CD4-positive, alpha-beta T cell treated with Interleukin-21 for 1 hour (primary cell): ENCODE measurements at regions not wholly inside any gene's neighbourhood (a gene's known extent, or its start where the extent isn't known, plus 50 kb on each side); places are given as distances from the start of the nearest gene placed in this dataset.

Experiments used
- DNase-seq: peaks from one replicate; pipeline ENCODE4 v3.0.0-alpha.2; 2020

DNA sequence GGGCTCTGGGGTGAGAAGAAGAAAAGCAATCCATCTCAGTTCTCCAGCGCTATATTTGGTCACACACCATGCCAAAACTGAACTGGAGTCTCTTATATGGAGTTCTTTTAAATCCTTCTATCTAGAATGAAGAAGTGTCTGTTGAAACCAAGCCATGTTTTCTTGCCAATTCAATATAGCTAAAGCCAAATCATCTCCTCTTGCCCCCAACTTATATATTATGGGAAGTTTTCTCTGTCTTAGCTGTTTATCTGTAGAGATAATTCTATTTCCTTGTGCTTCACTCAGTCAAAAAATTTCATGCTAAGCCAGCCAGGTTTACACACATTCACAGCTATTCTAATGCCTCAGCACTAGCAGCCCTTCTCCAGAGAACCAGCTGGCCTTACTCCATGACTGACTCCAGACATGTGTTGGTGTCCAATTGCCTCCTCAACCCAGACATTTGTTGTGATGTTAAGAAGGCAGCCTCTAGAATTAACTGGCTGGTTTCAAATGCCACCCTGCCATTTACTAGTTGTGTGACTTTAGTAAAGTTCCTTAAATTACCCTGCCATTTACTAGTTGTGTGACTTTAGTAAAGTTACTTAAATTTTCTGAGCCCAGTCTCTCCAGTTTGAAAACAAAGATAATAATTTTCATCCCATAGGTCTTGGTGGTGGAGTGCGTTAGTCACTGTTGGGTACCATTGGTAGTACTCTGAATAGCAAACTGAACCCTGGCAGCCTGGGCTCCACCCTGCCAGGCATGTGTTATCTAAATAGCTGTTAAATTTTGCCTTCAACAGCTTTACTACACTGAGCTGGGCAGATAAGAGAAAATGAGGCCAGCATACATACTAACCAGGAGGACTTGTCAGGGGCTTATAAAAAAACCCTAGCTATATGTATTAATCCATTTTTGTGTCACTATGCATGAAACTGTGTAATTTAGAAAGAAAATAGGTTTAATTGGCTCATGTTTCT is 525.1 kb downstream of the LMO7 start:
- no peak for DNase-seq

DNA sequence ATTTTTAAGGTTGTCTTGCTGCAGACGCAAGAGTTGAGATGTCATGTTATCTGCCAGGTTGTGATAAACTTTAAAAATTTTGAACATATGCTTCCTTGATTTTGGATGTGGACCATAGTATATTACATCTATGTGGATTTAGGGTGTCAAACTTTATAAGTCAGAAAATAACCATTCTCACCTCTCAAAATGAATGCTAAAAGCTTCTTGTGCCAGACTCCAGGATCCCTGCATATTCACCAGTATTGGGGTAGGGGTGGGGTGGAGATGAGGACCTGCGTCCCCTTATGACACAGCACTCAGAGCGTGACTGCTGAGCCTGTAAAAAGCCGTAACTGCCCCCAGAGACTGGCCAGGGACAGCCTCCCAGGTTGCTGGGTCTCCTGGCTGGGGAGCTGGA is 524.4 kb downstream of the LMO7 start:
- no peak for DNase-seq

DNA sequence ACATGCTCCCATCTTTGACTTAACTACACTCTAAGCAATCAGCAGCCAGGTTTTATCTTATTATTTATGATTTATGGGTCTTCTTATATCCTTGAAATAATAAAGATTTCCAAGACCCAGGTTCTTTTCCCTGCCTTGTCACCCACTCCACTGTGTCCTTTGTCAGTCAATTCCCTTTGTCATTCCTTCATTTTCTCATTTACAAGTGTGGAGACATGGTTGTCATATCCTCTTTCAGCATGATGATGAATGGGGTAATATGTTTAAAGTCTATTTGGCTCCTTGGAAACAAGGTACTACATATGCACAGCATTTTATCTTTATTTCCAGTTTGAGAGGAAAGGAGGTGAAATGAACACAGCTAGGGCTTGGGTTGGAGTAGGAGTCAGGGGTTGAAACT is 521.8 kb downstream of the LMO7 start:
- DNase-seq = no peak

DNA sequence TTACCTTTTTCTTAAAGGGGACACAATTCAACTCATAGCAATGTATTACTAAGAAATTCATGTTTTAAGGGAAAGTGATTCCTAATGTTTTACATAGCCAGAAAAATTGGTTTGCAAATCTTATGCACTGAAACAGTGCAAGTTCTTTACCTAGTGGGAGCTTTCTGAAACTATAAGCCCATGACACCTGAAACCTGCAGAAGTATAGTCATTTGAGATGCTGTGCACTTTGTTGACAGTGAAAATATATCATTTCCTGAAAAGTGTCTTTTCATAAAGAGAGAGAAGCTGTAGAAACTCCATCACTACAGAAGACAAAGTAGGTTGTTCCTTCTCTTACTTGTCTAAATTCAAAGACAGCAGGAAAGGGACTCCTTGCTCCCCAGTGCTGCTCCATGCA is 517.1 kb downstream of the LMO7 start:
- DNase-seq = no peak

DNA sequence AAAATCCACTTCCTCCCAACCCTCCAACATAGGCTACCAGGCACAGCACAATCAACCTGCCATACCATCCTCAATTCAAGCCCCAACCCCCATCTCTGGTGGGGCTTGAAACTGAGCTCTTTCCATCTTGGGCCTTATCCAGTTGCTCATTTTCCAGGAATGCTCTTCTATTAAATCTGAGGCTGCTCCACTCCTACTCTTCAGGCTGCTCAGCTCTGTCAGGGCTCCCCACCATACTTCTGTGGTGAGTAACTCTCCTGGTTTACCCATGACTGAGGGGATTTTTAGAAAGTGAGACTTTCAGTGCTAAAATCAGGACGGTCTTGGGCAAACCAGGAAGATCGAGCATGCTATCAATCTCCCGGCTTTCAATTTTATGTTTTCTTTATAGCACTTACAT is 512.8 kb downstream of the LMO7 start:
- DNase-seq = no peak

DNA sequence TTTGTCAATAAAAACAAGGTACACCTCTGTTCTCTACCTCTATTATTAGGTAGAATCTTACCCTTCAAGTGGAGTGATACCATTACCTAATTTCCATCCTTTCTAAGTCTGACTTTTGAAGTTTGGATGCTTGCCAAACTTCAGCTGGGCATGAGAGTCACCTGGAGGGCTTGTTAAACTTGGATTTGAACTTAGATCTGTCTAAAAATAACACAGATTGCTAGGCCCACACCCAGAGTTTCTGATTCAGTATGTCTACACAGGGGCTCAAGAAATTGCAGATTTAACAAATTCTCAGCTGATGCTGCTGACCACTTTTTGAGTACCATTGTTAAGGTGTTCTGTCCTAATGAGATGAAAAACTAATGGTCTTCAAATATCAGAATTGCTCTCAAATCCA is 512.2 kb downstream of the LMO7 start:
- no peak for DNase-seq

DNA sequence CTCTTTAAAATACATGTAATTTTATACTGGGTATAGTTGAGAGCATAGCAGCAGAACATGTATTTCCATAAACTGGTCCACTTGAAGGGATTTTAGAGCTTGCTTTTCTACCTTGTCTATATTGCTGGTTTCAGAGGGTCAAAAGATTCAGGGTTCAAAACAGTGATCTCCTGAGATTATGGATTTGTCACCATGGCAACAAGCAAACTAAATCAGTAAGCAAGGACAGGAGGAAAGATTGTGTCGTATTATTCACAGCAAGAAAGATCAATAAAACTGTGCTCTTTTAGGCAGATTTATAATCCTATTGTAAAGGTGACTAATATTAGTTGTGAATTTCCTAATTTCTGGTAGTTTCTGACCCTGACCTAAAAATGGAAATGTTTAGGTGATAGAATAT is 496.4 kb downstream of the LMO7 start:
- no peak for DNase-seq

DNA sequence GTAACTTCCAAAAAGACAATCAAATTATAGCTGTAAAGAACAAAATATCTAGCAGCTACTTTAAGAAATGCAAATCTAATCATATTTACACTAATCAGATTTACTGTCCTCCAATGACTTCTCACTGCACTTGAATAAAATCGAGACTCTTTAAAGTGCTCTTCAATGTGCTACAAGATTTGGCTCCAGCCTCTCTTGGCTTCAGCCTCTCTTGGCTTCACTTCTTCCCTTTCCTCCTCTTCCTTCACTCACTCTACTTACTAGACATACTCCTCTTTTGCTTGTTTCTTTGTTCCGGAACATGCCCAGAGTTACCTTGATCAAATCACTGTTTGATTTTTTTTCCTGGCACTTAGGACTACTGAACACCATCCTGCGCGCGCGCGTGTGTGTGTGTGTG is 495.4 kb downstream of the LMO7 start:
- no peak for DNase-seq

DNA sequence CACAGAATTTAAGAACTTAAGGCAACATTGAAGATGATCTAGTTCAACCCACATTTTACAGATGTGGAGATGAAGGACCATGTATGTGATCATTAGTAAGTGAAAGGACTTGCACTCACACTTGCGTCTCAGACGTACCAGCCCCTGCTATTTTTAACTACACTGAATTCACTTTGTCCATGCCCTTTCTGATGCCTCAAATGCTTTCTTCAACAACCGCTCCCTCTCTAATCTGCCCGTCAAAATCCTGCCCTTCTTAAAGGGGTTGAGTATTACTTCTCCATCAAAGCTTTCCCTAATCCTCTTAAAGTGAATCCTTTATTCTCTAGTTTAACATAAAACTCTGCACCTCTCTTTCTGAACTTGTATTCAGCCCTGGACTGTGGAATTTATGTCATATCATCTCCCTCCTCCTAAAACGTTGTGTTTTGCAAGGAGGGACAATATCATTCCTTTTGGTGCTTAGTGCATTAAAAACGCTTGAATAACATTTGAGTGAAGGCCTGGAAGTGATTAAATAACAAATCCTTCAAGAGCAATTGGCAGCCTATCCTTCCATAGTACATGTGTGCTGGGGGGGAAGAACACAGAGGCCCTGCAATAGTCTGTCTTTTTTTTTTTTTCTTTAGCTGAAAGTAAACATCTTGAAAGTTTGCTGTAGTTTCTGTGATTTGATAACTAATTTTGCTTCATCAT is 493.3 kb downstream of the LMO7 start:
- DNase-seq = no peak

DNA sequence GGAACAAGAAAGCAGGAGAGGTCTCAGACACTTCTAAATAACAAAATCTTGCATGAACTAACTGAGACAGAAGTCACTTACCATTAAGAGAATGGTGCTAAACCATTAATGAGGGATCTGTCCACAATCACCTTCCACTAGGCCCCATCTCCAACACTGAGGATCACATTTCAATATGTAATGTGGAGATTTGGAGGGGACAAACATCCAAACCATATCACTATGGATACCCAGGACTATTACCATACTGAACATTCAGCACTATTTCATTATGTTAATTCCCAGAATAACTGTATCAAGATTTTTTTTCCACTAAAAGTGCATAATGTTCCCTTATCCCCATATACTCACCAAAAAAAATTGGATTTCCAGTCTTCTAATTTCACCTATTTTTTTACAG is 491.8 kb downstream of the LMO7 start:
- no peak for DNase-seq

DNA sequence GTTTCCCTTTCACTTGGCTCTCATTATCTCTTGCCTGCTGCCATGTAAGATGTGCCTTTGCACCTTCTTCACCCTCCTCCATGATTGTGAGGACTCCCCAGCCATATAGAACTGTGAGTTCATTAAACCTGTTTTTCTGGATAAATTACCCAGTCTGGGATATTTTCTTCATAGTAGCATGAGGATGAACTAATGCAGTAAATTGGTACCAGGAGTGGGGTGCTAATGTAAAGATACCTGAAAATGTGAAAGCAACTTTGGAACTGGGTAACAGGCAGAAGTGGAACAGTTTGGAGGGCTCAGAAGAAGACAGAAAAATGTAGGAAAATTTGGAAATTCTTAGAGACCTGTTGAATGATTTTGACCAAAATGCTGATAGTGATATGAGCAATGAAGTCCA is 487.4 kb downstream of the LMO7 start:
- no peak for DNase-seq

DNA sequence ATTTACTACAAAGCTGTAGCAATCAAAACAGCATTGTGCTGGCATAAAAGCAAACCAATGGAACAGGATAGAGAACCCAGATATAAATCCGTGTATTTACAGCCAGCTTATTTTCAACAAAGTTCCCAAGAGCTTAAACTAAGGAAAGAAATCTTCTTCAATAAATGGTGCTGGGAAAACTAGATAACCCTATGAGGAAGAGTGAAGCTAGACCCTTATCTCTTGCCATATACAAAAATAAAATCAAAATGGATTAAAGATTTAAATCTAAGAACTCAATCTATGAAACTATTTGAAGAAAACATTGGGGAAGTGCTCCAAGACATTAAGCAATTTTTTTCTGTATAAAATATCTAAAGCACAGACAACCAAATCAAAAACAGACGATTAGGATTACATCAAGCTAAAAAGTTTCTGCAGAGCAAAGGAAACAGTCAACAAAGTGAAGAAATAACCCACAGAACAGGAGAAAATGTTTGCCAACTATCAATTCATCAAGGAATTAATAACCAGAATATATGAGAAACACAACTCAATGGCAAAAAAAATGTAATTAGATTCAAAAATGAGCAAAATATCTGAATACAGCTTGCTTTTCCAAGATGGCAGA is 480.7 kb downstream of the LMO7 start:
- no peak for DNase-seq

DNA sequence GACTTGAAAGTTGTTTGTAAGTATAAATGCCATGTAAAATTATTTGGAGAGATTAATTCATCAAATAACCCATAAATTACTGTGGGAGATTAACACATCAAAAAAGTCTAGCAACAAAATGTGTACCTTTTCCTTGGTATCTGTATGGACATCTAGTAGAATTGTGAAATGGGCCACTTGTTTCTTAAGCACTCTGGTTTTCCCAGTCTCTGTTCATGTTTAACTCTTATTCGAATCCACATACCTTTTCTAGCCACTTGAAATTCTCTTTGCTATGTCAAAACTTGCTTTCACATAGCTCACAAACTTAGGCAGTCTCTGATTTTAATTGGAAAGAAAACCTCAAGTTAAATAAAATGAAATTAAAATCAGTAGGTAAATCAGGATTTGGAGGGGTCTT is 470.6 kb downstream of the LMO7 start:
- DNase-seq = no peak

DNA sequence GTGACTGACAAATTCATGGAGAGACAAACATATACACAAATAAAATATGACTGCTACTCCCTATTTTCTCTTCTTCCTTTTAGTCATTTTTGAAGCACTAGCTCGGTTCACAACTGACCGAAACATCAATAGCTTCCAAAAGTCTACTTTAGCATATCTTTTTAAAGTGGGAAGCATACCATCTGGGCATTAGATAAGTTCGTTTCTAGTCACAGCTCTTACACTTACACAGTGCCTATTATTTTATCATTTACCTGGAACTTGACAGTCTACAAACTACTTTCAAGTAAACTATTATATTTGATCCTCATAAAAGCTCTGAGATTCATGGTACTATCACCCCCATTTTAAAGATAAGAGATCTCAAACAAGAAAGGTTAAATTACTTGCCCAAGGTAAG is 458.5 kb downstream of the LMO7 start:
- no peak for DNase-seq

DNA sequence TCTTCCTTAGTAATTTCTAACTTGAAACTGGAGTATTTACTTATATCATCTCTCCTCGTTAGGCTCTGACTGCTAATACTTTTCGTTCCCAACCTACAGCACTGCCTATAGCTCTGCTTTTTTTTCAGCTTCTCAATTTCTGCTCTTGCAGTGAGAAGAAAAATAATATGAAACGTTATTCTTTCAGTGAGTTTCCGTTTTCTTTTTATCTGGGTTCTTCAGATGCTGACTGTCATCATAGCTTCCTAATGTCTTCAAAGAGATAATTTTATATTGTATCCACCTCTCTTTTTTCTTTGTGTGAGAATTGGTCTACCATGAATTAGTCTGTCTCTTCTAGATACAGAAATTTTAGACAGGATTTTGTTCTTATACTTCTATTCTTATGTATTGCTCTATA is 454.9 kb downstream of the LMO7 start:
- DNase-seq = no peak

DNA sequence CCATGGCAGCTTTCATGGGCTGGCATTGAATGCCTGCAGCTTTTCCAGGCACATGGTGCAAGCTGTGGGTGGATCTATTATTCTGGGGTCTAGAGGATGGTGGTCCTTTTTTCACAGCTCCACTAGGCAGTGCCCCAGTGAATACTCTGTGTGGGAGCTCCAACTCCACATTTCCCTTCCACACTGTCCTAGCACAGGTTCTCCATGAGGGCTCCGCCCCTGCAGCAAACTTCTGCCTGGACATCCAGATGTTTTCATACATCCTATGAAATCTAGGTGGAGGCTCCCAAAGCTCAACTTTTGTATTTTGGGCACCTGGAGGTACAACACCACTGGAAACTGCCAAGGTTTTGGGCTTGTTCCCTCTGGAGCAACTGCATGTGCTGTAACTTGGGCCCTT is 450.6 kb downstream of the LMO7 start:
- DNase-seq = no peak

DNA sequence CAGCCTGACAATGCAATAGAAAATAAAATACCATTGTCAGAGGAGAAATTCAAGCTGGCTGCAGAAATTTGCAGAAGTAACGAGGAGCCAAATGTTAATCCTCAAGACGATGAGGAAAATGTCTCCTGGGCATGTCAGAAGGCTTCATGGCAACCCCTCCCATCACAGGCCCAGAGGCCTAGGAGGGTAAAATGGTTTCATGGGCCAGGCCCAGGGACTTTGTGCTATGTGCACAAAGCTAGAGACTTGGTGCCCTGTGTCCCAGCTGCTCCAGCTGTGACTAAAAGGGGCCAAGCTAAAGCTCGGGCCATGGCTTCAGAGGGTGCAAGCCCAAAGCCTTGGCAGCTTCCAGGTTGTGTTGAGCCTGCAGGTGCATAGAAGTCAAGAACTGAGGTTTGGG is 431.7 kb downstream of the LMO7 start:
- DNase-seq = no peak

DNA sequence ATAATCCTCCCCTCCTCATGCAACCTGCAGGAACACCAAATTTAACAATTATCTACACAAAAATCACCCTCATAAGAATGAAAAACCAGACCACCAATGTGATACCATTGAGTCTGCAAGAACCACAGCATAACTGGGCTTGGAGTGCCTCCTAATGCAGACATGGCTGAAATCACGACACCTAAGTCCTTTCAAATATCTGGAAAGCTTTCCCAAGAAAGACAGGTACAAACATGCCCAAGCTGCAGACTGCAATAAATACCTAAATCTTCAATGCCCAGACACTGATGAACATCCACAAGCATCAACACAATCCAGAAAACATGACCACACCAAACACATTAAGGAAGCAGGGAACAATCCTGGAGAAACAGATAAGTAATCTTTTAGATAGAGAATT is 417.1 kb downstream of the LMO7 start:
- no peak for DNase-seq

DNA sequence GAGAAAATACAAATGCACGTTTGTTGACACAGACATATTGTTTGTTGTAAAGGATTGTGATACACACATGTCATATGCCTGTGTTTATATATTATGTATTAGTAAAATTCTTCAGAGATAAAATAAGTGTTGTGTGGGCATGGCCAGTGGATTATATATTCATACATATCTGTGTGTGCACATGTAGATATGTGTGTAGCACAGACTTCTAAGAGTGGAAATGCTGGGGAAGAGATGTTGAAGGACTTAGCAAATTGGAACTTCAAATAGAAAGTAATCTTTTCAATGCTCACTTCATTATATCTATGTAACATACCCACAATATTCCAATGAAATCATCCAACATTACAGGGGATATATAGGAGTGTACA is 413.2 kb downstream of the LMO7 start:
- DNase-seq = no peak

DNA sequence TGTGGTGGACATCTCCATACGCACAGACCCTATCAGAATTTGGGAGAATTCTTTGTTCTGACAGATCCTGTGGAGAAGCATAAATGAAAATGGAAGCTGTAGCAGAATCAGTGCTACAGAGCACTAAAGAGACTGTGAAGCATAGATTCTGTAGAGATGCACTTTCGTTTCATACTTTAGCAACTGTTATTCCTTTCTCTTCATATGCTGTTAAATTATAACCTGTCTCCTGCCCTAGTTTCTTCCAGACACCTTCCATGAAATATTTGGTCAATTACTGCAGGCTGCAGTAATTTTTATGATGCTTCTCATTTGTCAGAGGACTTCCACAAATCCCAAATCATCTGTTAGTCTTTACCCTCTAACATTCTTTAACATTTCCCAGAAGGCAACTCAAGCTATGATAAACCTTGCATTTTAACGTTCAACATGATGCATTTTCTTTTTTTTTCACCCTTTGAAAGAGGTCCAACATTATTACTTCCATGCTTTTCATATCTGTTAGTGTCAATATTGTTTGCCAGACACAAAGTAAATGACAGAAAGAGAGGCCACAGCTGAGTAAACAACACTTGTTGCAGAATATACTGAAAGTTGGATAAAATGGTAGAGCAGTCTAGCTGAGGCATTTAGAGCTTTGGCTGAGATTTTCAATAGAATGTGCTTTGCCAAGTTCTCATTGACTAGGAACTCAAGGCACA is 412.7 kb downstream of the LMO7 start:
- no peak for DNase-seq

DNA sequence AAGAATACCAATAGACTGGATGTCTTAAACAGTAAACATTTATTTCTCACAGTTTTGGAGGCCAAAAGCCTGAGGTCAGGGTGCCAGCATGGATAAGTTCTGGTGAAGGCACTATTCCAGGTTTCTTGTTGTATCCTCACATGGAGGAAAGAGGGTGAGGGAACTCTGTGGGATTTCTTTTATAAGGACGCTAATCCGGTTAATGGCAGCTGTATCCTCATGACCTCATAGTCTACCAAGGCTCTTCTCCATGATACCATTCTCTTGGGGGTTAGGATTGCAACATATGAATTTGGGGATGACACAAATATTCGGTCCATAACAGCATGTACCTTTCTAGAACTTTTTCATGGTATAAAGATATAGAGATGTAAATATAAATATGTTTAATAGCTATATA is 412.0 kb downstream of the LMO7 start:
- DNase-seq = no peak

DNA sequence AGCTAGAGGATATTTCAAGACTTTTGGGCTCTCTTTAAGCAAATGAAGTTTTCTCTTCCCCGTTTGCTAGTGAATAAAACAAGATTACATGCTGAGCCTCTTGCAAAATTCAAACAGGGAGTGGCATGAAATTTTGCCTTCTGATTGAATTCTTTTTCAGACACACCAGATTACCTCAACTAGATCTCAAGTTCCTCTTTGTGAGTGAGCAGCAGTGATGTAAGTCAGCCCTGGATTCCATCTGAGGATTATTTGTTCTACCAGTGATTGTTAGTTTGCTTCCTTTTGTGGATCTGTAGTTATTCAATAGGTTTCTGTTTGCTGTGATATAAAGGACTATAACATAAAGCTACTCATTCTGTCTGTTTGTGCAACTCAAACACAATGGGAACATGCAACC is 407.7 kb downstream of the LMO7 start:
- no peak for DNase-seq

DNA sequence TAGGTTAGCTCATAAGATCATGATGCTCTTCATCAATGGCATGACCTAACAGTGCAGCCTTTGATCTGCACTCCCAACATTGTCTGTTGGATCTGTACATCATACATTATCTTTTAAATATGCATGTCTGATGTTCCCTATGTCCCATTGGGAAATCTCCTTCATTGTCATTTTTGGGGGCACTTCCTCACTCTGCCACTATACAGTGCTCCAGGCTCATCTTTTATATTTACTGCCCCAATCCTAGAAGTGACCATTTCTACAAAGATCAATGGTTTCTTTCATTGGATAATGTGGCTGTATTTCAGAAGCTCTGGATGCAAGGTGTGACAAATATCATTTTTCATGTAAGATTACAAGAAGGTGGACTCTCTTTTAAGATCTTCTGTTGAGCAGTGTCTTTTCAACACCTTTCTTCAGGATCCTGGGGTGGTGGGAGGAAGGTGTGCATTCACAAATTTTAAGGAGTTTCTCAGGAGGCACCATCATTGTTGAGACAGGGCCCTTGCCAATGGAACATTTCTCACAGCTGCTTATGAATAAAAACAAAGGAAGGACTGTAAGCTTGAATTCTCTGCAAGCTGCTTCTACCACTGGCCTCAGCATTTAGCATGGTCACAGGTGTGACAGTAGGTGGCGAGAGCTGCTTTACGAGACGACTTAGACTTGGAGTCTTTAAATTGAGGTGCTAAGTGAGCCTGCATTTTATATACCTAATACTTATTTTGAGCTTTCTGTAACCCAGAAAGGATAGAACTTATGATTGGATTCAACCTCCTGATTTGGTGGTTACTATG is 403.0 kb downstream of the LMO7 start:
- no peak for DNase-seq
